Prostate gland (tissue), 2 donors: ENCODE measurements at regions not wholly inside any gene's neighbourhood (a gene's known extent, or its start where the extent isn't known, plus 50 kb on each side); places are given as distances from the start of the nearest gene placed in this dataset.

Experiments used
- DNase-seq: peaks from one replicate; pipeline ENCODE4 v3.0.0-alpha.2; 2019; ENCODE audit warnings: low spot score
- H3K27ac ChIP-seq, 2 donors: fragments of 200-600 bp; sonication (generic); 2 replicates each; pipeline ENCODE4 v1.5.1; 2017 to 2019
- H3K27me3 ChIP-seq: fragments of 200-600 bp; sonication (generic); replicated peaks from 2 replicates; pipeline ENCODE4 v1.5.1; 2019; ENCODE audit not compliant: insufficient read depth
- H3K36me3 ChIP-seq, 2 donors: fragments of 200-600 bp; sonication (generic); 1 replicate in 1 of 2; 2 replicates in 1 of 2; pipeline versions ENCODE4 v1.5.1 to v1.8.1; 2017 to 2019
- H3K4me1 ChIP-seq: fragments of 200-600 bp; sonication (generic); replicated peaks from 2 replicates; pipeline ENCODE4 v1.5.1; 2019
- H3K4me3 ChIP-seq, 2 donors: fragments of 200-600 bp; sonication (generic); 2 replicates each; pipeline ENCODE4 v1.5.1; 2017 to 2019
- H3K9me3 ChIP-seq: fragments of 200-600 bp; sonication (generic); 2 replicates; pipeline ENCODE4 v1.5.1; 2017
- POLR2A ChIP-seq: fragments of 450-650 bp; IDR thresholded peaks from one replicate; pipeline ENCODE4 v1.6.1; 2016; ENCODE audit warnings: antibody characterized with exemption, mild to moderate bottlenecking
- POLR2AphosphoS5 ChIP-seq: sonication (generic); formaldehyde crosslinking; IDR thresholded peaks from one replicate; pipeline ENCODE4 v1.6.1; 2017; ENCODE audit warnings: antibody characterized with exemption
- WGBS: methylation state at CpG from one replicate; pipeline ENCODE4 v1.1.5; 2018; 5-methylcytosine and 5-hydroxymethylcytosine counted together
- intact Hi-C: fragments of 100-400 bp; cut with DNase I; formaldehyde crosslinking; loops from one replicate; pipeline ENCODE4 v1.14.2; 2022
- TF ChIP-seq, protein P1 (sequence below), 4 experiments: fragments of 200-600 bp in 2 of 4; fragments of 450-650 bp in 2 of 4; sonication (generic) in 2 of 4; IDR thresholded peaks; 1 replicate in 3 of 4; 2 replicates in 1 of 4; pipeline ENCODE4 v1.5.1; 2016 to 2019; ENCODE audit warnings: antibody characterized with exemption in 4 of 4, mild to moderate bottlenecking in 2 of 4, moderate library complexity in 2 of 4

DNA sequence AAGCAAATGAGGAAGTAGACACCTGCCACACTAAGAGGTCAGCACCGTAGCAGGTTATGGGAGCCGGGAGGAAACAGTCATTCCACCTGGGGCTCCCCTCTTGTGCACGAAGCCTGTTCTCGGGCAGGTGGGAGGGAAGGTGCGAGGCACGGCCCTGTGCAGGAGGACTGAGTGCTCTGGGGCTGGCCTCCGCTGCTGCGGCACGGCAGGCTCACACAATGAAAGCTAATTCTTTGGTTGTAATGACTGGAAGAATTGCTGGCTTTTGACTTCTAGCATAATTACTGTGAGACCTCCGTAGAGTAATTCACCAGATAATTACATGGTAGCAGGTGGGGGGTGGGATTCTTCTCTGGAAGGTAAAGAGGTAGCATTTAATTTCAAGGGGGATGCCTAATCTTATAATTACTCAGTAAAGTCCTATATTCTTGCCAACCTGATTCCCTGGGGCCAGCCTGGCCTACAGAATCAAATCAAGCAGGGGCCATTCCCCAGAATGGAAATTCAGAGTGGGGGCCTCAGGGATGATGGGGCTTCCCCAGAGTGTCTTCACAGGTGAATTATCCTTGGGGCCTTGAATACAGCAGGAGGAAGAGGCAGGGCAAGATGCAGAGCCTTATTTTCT lies 129.1 kb downstream of the TPRA1 start:
- H3K27me3 ChIP-seq, result peaks cover 5% of the 10 kb centered on the region
- no peaks in the 10 kb centered on the region for H3K36me3 ChIP-seq
- H3K27ac ChIP-seq, result no peak overlapping the region
- no peak for DNase-seq
- H3K9me3 ChIP-seq, result no peaks in the 10 kb centered on the region
- intact Hi-C loops, result no loop called here
- no peak overlapping the region for H3K4me3 ChIP-seq
- WGBS, result 62% methylated on average over 10 of the region's 10 CpGs
- H3K4me1 ChIP-seq, result peaks cover 5% of the 10 kb centered on the region
- TF ChIP-seq POLR2A (no peak), POLR2AphosphoS5 (no peak)
- TF ChIP-seq, protein P1, sequence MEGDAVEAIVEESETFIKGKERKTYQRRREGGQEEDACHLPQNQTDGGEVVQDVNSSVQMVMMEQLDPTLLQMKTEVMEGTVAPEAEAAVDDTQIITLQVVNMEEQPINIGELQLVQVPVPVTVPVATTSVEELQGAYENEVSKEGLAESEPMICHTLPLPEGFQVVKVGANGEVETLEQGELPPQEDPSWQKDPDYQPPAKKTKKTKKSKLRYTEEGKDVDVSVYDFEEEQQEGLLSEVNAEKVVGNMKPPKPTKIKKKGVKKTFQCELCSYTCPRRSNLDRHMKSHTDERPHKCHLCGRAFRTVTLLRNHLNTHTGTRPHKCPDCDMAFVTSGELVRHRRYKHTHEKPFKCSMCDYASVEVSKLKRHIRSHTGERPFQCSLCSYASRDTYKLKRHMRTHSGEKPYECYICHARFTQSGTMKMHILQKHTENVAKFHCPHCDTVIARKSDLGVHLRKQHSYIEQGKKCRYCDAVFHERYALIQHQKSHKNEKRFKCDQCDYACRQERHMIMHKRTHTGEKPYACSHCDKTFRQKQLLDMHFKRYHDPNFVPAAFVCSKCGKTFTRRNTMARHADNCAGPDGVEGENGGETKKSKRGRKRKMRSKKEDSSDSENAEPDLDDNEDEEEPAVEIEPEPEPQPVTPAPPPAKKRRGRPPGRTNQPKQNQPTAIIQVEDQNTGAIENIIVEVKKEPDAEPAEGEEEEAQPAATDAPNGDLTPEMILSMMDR (IDR thresholded peaks at IDR 0.05), result no peak

DNA sequence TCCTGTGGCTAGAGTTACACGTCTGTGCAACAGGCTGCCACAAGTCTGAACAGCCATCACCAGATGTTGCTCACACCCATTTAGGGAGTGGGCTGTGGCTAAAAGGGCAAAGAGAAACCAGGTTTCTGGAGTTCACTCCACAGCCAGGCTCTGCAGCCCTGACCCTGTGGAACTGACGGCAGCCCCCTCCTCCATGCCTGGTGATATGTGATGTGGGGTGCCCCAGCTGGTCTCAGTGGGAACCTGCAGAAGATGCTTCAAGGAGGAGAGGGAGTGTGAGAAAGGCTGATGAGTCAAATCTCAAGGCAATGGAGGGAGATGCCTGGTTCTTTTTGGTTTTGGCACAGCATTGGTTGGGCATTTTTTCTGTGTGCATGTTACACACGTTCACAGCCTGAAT lies 130.6 kb downstream of the TPRA1 start:
- WGBS, result 48% methylated on average over 3 of the region's 3 CpGs
- Histone ChIP-seq H3K4me1 (peaks cover 13% of the 10 kb centered on the region), H3K36me3 (no peaks in the 10 kb centered on the region), H3K27me3 (peaks cover 13% of the 10 kb centered on the region), H3K9me3 (no peaks in the 10 kb centered on the region), H3K4me3 (no peak overlapping the region), H3K27ac (no peak overlapping the region)
- DNase-seq, result no peak
- intact Hi-C loops, result no loop called here
- TF ChIP-seq POLR2A (no peak), POLR2AphosphoS5 (no peak)
- TF ChIP-seq, protein P1 (IDR thresholded peaks at IDR 0.05), result no peak

DNA sequence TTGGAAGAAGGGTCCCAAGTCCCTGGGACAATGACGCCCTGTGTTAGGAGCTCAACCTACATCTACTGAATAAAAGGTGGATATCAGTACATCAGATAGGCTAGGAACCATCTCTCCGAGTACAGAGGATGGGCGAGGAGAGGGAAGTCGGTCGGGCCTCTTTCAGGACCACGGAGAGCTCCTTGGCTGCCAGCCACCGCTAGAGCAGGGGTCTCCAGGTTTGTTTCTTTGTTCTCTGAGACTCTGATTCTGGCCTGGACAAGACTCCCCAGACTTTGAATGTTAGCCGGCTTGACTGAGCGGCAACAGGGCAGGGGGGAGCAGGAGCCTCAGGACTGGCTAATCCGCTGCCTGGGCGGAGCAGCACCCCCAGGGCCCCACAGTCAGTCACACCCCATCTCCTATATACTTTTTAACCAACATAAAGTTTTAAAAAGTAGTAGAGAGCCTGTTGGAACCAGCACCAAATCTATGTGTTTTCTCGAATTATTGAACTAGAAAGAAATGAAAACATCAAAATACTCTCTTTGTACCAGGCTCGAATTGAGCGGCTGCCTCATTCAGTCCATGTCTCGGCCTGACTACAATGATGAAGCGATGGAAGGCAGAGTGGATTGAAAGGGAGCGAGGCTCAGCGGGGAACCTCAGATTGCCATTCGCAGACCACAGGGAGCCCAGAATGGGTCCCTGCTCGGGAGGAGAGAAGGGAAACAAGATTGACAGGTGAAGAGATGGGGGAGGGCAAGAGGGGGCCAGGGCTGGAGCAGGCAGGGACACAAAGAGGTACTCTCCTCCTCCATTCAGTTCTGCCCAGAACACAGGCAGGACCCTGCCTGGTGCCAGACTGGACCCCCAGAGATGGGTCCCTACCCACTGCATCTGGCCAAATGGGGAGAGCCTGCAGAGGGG lies 131.6 kb downstream of the TPRA1 start:
- intact Hi-C loops, result no loop called here
- Histone ChIP-seq H3K9me3 (no peaks in the 10 kb centered on the region), H3K4me3 (no peak overlapping the region), H3K27me3 (peaks cover 21% of the 10 kb centered on the region), H3K4me1 (peaks cover 13% of the 10 kb centered on the region), H3K27ac (no peak overlapping the region), H3K36me3 (no peaks in the 10 kb centered on the region)
- no peak for DNase-seq
- 27% methylated on average over 20 of the region's 20 CpGs for WGBS
- no peak for TF ChIP-seq POLR2A
- TF ChIP-seq, protein P1 (IDR thresholded peaks at IDR 0.05), result no peak
- TF ChIP-seq POLR2AphosphoS5, result no peak

DNA sequence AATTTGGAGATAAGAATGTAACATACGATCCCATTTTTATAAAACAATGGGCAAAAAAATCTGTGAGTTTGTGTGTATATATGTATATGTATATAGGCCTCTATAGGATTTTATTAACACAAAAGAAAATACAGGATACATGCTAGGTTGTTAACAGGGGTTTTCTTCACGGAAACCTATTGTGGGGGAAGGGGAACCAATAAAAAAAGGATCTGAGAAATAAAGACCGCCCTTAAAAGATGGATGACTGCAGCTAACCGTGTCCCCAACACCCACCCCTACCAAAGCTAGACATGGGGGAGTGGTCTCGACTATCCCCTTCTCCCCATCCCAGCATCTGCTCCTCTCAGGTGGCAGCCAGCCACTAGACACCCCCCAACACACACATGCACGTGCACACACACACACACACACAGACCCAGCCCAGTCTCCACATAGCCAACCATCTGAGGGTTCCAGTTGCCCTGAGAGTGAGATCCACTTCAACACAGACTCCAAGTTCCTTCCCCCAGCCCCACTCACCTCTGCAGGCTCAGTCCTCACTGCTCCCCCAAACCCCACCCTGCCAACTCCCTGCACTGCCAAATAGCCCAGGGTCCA lies 132.9 kb downstream of the TPRA1 start:
- Histone ChIP-seq H3K27me3 (peaks cover 22% of the 10 kb centered on the region), H3K27ac (no peak overlapping the region), H3K36me3 (no peaks in the 10 kb centered on the region), H3K9me3 (no peaks in the 10 kb centered on the region), H3K4me1 (peaks cover 13% of the 10 kb centered on the region), H3K4me3 (no peak overlapping the region)
- 43% methylated on average over 6 of the region's 6 CpGs for WGBS
- no peak for DNase-seq
- TF ChIP-seq POLR2A, result no peak
- TF ChIP-seq POLR2AphosphoS5, result no peak
- TF ChIP-seq, protein P1 (IDR thresholded peaks at IDR 0.05), result no peak
- intact Hi-C loops, result loop anchor here (2.0 kb wide), 1 partner anchor 705 kb away; no protein-coding TSS in a partner anchor
